ENCODE measurements at regions not wholly inside any gene's neighbourhood (a gene's known extent, or its start where the extent isn't known, plus 50 kb on each side); places are given as distances from the start of the nearest gene placed in this dataset.
"Not testable (repeated sequence)": the region's sequence is repeated elsewhere in the genome, so short reads cannot be mapped to it uniquely, and the experiment has no call there.

- no peak for DNase-seq
These were observed 208.3 kb upstream of the NBEA start for GRCh38 chr13:34733721-34734120.

DNA sequence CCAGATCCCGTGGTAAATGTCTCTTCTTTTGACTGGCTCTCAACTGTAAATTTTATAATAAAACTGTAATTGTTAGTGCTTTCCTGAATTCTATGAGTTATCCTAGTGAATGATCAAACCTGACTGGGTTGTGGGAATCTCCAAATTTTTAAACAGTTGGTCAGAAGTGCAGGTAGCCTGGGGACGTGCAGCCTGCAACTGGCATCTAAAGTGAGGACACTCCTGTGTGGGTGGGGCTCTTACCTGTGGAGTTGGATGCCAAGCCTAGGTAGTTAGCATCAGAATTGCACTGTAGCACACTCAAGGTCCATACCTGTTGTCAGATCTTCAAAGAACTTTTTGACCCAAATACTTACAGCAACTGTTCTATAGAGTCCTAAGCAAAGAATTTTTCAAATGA lies 207.1 kb upstream of the NBEA start:
- no peak for DNase-seq

- no peak for DNase-seq
These were observed 203.6 kb upstream of the NBEA start for GRCh38 chr13:34738254-34738992.

GRCh38 chr13:34747056-34747455 lies 195.0 kb upstream of the NBEA start:
- not testable (repeated sequence) for DNase-seq

DNA sequence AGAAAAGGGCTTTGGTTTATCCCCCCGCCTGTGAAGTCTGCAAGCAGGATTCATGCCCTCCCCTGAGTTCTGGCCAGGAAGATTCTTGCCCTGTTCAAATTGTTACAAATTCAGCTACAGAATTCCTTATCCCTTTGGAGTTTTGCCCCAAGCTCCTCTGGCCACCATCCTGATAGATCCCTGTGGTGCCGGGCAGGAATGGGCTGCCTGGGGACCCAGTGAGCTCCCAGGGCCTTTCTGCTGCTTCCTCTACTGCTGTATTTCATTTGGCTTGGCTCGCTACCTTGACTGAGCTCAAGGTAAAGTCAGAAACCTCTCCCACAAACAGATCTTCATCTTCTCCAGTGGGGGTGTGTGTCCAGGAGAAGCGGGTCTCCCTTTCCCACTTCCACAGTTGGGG lies 194.6 kb upstream of the NBEA start:
- DNase-seq: no peak

- DNase-seq: no peak
These were observed 194.0 kb upstream of the NBEA start for GRCh38 chr13:34748073-34748472.

DNA sequence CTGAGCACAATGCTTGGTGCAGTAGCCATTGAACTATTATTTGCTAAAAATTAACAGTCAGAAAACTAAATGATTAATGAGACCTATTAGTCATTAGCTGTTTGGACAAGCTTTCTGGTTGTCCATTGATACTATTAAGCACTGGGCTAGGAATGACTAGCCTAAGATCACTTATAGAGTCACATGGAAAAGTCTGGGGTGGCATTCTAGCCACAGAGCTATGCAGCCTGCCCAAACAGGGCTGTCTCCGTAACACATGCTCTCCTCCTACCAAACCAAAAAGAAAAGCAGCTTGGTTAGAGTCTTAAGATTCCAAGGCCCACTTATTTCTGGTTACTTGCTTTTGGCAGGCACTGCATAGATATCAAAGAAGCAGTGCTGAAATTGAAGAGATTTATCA lies 193.5 kb upstream of the NBEA start:
- DNase-seq: no peak

- DNase-seq: no peak
These were observed 193.0 kb upstream of the NBEA start for GRCh38 chr13:34749046-34749445.

DNA sequence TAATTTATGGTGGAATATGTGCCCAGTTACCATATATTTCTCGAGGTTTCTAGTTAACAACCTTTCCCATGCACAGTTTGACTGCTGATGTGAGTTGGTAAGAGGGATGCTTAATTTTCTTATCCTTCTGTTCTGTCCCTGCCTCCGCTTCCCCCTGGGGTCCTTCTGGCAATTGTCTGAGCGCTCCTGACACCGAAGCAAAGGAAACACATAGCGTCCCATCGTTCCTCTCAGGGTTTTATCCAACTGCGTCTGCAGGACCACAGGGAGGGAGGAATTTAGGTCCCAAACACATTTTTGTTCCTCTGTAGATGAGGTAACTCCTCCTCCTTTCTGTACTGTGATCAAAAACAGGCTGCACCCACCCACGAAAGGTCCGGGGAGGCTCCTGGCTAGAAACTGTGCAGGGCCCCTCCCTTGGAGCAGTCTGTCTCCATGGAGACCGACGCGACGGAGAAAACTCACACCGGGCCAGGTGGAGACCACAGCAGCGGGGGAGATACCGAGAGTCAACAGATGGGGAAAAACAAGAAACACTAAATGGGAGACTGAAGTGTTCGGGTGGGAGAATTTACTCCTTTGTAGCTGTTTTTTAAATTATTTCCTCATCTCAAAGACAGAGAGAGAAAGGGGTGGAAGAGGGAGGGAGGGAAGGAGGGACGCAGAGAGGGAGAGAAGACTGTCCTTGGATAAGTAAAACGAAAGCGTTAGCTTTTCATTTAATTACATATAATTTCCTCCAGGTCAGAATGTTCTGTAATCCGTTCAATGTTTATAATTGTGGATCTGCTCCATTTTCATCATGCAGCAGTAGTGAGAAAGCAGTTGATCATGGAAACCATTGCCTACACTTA lies 191.8 kb upstream of the NBEA start:
- no peak for DNase-seq

GRCh38 chr13:34751044-34751443 lies 191.0 kb upstream of the NBEA start:
- DNase-seq: no peak

GRCh38 chr13:34751492-34751891 lies 190.6 kb upstream of the NBEA start:
- DNase-seq: no peak

- DNase-seq: no peak
These were observed 189.6 kb upstream of the NBEA start for GRCh38 chr13:34752283-34752960.

DNA sequence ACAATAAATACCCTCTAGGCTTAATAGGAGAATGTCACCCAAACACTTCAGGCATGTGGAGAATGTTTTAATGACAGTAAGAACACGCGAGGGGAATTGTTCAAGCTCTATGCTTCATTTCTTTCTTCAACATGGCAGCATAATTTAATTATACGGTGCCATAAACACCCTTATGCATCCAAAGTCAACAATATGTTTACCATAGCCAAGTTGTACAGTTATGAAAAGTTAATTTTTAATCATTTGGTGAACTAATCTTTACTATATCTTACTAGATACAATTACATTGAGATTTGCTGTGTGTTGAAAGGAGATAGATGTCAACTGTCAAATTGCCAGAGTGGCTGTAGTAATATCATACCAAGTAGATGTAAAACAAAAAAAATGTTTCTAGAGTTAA lies 185.9 kb upstream of the NBEA start:
- DNase-seq: no peak

DNA sequence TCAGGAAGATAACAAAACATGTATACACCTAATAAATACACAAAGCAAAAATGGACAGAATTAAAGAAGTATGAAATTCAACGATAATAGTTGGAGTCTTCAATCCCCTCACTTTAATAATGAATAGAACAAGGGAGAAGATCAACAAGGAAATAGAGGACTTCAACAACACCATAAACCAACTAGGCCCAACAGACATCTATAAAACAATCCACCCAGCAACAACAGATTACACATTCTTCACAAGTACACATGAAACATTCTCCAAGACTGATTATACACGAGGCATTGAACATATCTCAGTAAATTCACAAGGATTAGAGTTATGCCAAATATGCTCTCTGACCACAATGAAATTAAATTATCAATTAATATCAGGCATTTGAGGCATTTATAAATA lies 185.5 kb upstream of the NBEA start:
- DNase-seq: no peak

- DNase-seq: no peak
These were observed 184.6 kb upstream of the NBEA start for GRCh38 chr13:34757441-34757840.

DNA sequence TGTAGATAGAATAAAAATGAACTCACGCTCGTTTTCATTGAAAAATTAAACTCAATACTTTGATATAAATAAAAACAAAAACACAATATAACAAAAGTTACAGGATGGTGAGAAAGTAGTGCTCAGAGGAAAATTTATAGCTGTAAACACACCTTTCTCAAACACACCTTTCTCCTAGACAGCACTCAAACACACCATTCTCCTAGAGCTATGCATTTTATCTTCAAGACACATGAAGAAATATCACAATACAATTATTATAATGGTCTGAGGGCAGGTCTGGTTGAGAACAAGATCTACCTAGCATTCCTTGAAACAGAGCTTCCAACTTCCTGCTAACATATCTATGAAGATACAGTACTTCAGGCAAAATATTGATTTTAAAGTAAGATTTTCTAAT lies 183.4 kb upstream of the NBEA start:
- no peak for DNase-seq

DNA sequence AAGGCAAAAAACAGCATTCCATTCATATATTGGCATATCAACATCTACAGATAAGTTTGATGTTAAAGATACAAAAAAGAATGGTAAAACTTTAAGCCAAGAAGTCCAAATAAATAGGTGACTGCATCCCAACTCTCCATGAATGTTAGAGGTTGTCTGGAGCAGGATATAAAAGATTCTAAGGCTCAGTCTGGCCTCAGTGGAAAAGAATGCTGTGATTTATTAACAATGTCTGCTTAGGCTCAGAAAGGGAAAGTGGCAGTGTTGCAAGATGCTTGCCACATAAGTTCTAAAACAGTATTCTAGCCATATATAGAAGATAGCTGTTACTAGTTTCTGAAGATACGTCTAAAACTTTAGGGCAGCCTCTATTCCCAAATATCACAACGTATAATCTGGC lies 179.8 kb upstream of the NBEA start:
- DNase-seq: no peak

DNA sequence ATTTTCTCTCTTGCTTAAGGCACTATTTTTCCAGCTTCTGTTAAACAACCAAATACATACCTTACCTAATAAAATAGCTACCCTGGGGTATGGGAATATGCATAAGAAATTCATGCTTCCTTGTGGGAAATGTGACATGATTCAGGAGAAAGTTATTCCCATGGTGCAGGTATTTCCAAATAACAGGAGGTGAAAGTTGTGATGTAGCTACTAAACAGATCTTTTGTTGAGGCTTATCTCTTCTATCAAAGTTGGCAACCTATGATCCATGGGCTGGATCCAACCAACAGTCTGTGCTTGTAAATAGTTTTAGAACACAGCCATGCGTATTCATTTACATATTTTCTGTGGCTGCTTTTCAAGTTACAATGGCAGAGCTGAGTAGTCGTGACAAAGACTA lies 177.8 kb upstream of the NBEA start:
- DNase-seq: no peak

DNA sequence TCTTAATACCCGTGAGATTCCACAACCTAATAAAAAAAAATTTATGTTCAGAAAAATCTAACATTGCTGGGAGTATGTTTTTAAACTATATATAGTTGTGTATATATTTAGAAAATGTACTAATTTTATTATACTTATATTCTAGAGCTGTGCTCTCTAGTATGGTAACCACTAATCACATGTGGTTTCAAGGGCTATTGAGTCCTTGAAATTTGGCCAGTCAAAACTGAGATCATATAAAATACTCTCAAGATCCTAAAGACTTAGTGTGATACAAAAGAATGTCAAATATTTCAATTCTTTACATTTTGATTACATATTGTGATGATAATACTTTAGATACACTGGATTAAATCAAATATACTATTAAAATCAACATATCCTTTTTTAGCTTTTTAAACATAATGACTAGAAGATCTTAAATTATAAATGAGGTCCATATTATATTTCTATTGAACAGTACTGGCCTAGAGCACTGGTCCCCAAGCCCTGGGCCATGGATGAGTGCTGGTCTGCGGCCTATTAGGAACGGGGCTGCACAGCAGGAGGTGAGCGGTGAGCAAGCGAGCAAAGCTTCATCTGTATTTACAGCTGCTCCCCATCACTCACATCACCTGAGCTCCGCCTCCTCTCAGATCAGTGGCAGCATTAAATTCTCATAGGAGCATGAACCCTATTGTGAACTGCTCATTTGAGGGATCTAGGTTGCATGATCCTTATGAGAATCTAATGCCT lies 176.5 kb upstream of the NBEA start:
- DNase-seq: no peak

GRCh38 chr13:34767778-34768177 lies 174.3 kb upstream of the NBEA start:
- DNase-seq: no peak

DNA sequence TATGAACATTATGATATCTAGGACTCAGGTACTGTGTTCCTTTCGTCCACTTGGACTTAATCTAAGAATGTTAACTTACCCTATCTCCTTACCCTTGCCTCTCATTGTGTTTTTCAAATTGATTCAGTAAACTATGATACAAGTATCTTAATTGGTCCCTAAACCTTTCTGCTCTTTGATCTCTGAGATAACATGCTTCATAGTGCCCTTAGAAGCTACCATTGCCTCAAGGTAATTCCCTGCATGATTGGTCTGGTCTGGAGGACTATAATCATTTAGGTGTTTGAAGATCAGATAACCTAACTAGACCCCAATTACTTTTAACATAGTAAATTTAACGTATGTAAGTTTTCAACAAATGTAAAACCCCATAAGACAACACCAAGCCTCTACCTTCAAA lies 169.9 kb upstream of the NBEA start:
- DNase-seq: no peak

DNA sequence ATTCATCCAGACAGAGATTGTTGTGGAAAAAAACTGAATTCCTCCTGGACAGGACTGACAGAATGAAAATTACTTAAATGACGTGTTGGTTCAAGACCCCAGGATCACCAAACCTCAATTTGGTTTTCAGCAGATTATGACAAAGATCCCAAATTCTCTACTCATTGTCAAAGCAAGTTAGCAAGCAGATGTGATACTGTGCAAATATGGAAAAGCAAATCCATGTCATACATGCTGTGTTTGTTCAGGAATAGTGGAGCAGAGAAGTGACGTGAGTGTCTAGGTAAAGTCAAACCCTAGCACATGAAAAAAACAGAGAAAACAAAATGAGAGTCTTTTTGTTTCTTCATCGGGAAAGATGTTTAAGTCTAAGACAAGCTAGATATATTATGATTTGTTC lies 169.2 kb upstream of the NBEA start:
- DNase-seq: no peak

- DNase-seq: no peak
These were observed 165.6 kb upstream of the NBEA start for GRCh38 chr13:34776390-34776981.
